Hematopoietic multipotent progenitor cell (in vitro differentiated cells): ENCODE measurements at regions not wholly inside any gene's neighbourhood (a gene's known extent, or its start where the extent isn't known, plus 50 kb on each side); places are given as distances from the start of the nearest gene placed in this dataset.
A peak's percentile ranks its signal among the peaks of the same experiment; 100 is the strongest.
"Not testable (repeated sequence)": the region's sequence is repeated elsewhere in the genome, so short reads cannot be mapped to it uniquely, and the experiment has no call there.

Source experiments
- DNase-seq, 3 donors: peaks; one replicate each; pipeline ENCODE4 v3.0.0-alpha.2; 2011 to 2015; ENCODE audit warnings: low read depth in 2 of 3, low spot score in 2 of 3

- DNase-seq = no peak
Measured at GRCh38 chr5:171705036-171705435, 80.6 kb upstream of the SMIM23 start.

DNA sequence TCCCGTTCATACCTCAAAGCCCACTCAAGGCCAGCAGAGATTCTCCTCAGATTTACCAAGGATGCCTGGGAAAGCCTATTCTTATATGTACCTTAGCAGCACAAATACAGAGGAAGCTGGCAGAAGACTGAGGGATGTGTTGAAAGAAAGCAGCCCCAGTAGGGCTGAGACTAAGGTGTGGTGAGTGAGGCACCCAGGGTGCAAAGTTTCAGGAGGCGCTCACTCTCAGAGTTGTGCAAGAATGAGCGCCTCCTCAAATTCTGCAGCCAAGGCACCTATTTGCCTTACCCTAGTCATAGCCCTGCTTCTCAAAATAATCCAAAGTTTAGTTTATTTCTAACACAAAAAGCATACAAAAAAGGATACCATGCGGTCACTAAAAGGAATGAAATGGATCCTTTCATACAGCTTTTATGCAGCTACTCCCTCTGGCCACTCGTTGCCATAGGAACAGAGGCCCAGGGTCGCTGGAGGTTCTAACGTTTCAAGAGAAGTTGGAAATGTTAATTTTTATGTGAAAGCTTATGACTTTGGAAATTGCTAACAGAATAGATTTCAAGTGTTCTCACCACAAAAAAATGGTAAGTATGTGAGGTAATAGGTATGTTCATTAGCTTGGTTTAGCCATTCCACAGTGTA, 79.7 kb upstream of the SMIM23 start:
- DNase-seq = no peak

DNA sequence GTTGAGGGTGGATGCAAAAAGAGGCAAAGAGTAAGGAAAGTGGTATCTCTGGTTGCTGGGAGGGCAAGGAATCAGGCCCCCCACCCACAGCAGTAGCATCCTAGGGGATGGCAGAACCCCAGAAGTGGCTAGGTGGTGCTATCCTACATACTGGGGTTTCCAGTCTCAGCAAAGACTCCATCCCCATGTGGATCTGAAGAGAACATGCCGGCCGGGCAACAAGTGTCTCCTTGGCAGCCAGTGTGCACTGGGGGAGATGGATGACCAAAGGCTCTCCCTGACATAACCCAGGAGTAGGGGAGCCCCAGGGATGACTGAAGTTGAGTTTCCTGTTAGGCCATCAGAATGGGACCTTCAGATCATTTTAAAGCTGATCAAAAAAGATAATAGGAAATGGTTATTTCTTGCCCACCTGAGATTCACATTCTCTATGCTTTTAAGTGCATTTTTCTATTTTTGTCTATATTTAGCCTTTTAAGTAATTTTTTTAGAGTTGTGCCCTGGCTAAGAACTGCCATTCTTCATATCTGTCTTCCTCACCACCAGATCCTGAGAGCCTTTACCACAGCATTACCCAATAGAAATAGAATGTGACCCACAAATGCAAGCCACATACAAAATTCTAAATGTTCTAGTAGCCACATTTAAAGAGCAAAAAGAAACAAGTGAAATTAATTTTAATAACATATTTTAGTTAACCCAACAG, 78.7 kb upstream of the SMIM23 start:
- no peak for DNase-seq

DNA sequence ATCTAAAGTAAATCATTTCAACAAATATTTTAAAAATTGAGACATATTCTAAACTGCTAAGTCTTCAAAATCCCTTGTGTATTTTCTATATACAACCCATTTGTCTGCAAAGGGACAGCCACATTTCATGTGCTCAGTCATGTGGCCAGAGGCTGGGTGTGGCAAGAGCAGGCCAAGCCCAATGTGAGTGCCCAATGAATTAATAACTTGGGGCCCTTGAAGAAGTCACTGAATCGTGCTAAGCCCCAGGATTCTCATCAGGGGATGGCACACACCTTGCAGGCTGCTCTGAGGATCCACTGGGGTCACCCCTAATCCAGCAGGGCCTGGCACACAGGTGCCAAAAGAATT, 78.2 kb upstream of the SMIM23 start:
- DNase-seq = no peak

DNA sequence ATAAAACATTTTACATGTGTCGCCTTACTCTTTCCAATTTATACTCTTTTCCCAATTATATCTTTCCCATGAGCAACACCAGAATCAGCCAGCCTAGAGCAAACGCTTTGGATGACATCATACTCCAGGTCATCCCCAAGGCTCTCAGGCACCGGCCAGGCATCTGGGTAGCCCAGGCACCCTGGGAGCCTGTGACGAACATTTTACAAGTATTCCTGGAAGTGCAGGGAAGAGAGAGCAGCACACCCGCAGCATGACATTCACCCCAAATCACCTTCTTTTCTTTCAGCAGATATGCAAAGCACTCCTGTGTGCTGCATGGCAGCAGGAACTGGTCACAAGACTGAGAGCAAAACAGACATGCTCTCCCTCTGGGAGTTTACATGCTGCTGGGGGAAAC, 75.7 kb upstream of the SMIM23 start:
- DNase-seq = no peak

DNA sequence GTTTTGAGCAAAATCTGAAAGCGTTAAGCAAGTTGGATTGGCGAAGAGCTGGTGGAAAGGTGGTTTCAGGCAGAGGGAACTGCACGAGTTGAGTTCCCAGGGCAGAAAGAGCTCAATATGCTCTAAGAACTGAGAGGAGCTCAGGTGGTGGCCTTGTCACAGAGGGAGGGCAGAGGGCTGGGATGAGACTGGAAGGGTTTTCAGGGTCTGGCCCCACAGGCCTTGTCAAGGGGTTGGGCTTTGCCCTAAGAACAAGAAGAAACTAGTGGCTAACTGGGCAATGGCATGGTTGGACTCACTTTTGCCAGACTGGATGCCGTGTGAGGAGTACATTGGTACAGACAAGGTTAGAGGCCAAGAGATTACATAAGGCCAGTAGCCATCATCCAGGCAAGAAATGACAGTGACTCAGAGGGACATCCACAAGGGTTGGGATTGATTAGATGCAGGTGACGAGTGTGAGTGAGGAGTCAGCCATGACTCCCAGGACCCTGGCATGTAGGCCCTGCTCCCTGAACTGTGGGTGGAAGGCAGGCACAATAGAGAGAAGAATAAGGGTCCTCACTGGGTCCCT, 75.1 kb upstream of the SMIM23 start:
- no peak for DNase-seq

DNA sequence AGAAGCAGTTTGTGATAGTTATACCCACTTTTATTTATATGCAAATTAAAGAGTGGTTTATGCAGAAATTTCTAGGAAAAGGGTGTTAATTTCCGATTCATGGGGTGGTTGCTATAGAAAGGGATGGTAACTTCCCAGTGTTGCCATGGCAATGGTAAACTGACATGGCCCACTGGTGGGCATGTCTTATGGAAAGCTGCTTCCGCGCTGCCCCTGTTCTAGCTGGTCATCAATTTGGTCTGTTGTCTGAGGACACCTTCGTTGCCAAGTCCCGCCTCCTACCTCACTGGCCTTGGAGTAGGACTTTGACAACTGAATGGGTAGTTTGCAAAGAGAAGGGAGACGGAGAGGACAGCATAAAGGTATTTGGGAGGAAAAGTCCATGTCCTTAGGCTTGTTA, 74.0 kb upstream of the SMIM23 start:
- no peak for DNase-seq

- no peak for DNase-seq
Measured at GRCh38 chr5:171712616-171713015, 73.0 kb upstream of the SMIM23 start.

- DNase-seq = no peak
Measured at GRCh38 chr5:171713152-171713551, 72.5 kb upstream of the SMIM23 start.

GRCh38 chr5:171714261-171714660, 71.4 kb upstream of the SMIM23 start:
- no peak for DNase-seq

GRCh38 chr5:171714851-171715250, 70.8 kb upstream of the SMIM23 start:
- DNase-seq = no peak

DNA sequence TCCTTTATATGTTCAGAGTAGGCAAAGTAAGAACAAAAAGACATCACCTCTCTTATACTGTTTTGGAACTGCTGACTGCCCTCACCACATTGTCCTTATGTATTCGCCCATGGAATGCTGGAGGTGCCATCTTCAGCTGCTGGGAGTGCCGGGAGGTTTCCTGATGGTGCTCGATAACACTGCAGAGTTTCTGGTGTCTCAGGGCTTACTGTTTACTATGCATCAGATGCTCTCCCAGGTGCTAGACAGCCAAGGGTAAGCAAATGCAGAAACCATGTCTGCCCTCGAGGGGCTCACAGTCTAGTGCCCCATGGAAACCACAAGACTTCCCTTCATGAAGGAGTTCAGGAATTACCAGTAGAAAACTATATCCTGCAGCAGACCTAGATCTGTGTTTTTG, 70.1 kb upstream of the SMIM23 start:
- no peak for DNase-seq

GRCh38 chr5:171720086-171720485, 65.5 kb upstream of the SMIM23 start:
- DNase-seq = no peak

GRCh38 chr5:171721464-171721863, 64.2 kb upstream of the SMIM23 start:
- peak in 2 of 3 donors; percentile 56 to 90 for DNase-seq

DNA sequence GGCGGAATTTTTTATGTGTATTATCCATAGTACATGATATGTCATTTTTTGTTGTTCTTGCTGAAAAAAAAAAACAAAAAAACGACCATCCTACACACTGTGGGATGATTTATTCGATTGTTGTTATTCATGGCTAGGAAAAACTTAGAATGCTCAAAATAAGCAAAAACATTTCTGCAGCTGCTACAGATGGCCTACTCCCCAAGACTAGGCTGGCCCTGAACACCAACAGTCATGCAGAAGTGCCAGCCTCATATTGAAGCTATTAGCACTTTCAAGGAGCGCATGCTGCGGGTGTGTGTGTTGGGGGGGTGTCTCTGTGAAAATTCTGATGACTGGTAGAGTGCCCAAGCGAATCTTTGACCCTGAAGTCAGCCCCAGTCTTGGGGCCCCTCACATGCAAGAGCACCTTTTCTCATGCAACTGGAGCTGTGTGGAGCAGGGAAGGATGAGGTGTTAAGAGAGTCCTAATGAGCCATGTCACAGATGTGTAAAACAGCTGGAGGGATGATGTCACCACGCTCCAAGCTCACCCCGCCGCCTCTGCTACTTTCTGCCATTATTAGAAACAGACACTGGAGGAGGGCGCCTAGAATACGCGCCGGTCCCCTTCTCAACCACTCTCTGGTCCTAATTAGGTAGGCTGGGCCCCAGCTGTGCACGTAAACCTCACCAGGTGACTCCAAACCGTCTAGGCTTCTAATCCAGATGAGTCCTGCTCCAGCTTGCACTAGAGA, 61.0 kb upstream of the SMIM23 start:
- DNase-seq = no peak

DNA sequence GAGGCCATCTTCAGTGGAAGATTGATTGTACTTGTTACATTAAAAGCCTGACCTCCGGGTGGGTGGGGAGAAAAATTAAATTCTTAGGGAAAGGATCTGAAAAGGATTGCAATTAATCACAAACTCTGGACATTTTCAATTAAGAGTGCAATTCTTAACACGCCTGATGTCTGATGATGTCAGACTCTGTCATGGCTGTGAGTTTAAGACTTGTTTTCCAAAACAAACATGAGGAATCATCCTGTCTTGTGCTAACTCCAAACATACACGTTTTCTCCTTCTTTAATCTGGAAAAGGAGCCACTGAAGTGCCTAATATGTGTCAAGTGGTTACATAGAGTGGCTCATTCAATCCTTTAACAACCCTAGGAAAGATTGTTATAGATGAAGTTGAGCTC, 60.4 kb upstream of the SMIM23 start:
- DNase-seq = no peak

- DNase-seq = not testable (repeated sequence)
Measured at GRCh38 chr5:171726819-171727218, 58.8 kb upstream of the SMIM23 start.

GRCh38 chr5:171728686-171729085, 56.9 kb upstream of the SMIM23 start:
- DNase-seq = no peak
